ENCODE measurements at regions not wholly inside any gene's neighbourhood (a gene's known extent, or its start where the extent isn't known, plus 50 kb on each side); places are given as distances from the start of the nearest gene placed in this dataset.
"Not testable (repeated sequence)": the region's sequence is repeated elsewhere in the genome, so short reads cannot be mapped to it uniquely, and the experiment has no call there.

DNA sequence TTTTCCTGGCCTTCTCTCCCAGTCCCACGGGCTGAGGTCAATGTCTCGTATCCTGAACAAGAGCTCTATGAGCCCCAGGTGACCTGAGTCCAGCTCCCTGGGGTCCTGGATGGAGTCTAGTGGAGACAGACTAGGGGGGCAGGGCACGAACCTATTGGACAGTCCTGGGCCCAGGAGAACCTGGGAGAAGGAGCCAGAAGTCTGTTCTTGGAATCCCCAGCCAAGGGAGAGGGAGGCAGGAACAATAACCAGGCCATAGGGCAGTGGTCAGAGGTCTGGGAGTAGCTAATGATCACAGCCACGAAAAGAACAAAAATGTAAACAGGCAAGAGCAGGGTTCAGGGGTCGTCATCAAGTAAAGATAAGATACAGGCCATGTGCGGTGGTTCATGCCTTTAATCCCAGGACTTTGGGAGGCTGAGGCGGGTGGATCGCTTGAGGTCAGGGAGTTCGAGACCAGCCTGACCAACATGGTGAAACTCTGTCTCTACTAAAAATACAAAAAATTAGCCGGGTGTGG, 60.8 kb downstream of the COPRS start:
- no peaks in the 10 kb centered on the region for H3K9me3 ChIP-seq (ENCODE audit: insufficient read depth, low read depth, low read length)
- no CpG with 5 or more reads among the region's 10 CpGs for WGBS (ENCODE audit: extremely low coverage, insufficient coverage, insufficient read length)
- H2AFZ ChIP-seq (ENCODE audit: insufficient read depth, low read length, poor library complexity): no peak overlapping the region

GRCh38 chr17:31795941-31796340, 63.1 kb downstream of the COPRS start:
- not testable (repeated sequence) for H3K18ac ChIP-seq (ENCODE audit: low read length); H4K91ac ChIP-seq (ENCODE audit: low read depth, low read length); H2AK5ac ChIP-seq (ENCODE audit: low read length); H2AFZ ChIP-seq (ENCODE audit: insufficient read depth, low read length, poor library complexity); H4K8ac ChIP-seq (ENCODE audit: low read depth, low read length); DNase-seq; H3K4ac ChIP-seq (ENCODE audit: low read depth, low read length); H3K9me3 ChIP-seq (ENCODE audit: insufficient read depth, low read depth, low read length); H3K4me2 ChIP-seq (ENCODE audit: low read length); H2BK120ac ChIP-seq (ENCODE audit: insufficient read depth, low read length, poor library complexity); H3K36me3 ChIP-seq (ENCODE audit: control insufficient read depth in 1 of 2, insufficient read depth in 2 of 2, low read length in 2 of 2); H3K23ac ChIP-seq (ENCODE audit: low read length); H3K79me2 ChIP-seq (ENCODE audit: control insufficient read depth, insufficient read depth, low read length, poor library complexity); H2BK12ac ChIP-seq (ENCODE audit: low read length); H3K14ac ChIP-seq (ENCODE audit: low read length); H2BK5ac ChIP-seq (ENCODE audit: low read depth, low read length, poor library complexity); H3K79me1 ChIP-seq (ENCODE audit: low read length); H3K27me3 ChIP-seq (ENCODE audit: insufficient read depth, low read length); H4K12ac ChIP-seq (ENCODE audit: low read depth, low read length); H3K9ac ChIP-seq (ENCODE audit: low read length); H3K27ac ChIP-seq (ENCODE audit: low read depth, low read length); H3K4me3 ChIP-seq (ENCODE audit: low read depth, low read length)
- H3K4me1 ChIP-seq (ENCODE audit: control insufficient read depth in 1 of 2, insufficient read depth in 2 of 2, low read length in 2 of 2): peaks cover 4 to 12% of the 10 kb centered on the region in 2 experiments
- WGBS (ENCODE audit: extremely low coverage, insufficient coverage, insufficient read length): no CpG with 5 or more reads among the region's 7 CpGs

More for the DNA sequence above, 60.8 kb downstream of the COPRS start:
- Histone ChIP-seq H2BK120ac (ENCODE audit: insufficient read depth, low read length, poor library complexity) (no peak overlapping the region), H2BK5ac (ENCODE audit: low read depth, low read length, poor library complexity) (no peak overlapping the region), H3K18ac (ENCODE audit: low read length) (no peak overlapping the region), H3K27me3 (ENCODE audit: insufficient read depth, low read length) (no peaks in the 10 kb centered on the region), H3K4ac (ENCODE audit: low read depth, low read length) (no peak overlapping the region), H3K27ac (ENCODE audit: low read depth, low read length) (no peak overlapping the region), H3K79me1 (ENCODE audit: low read length) (no peaks in the 10 kb centered on the region), H3K23ac (ENCODE audit: low read length) (no peak overlapping the region), H3K4me2 (ENCODE audit: low read length) (no peak overlapping the region), H3K4me3 (ENCODE audit: low read depth, low read length) (no peak overlapping the region), H2BK12ac (ENCODE audit: low read length) (no peak overlapping the region), H3K4me1 (ENCODE audit: control insufficient read depth in 1 of 2, insufficient read depth in 2 of 2, low read length in 2 of 2) (peaks cover 4 to 12% of the 10 kb centered on the region in 2 experiments), H3K36me3 (ENCODE audit: control insufficient read depth in 1 of 2, insufficient read depth in 2 of 2, low read length in 2 of 2) (no peaks in the 10 kb centered on the region), H4K12ac (ENCODE audit: low read depth, low read length) (no peak overlapping the region), H3K14ac (ENCODE audit: low read length) (no peak overlapping the region), H4K8ac (ENCODE audit: low read depth, low read length) (no peak overlapping the region), H3K79me2 (ENCODE audit: control insufficient read depth, insufficient read depth, low read length, poor library complexity) (no peaks in the 10 kb centered on the region), H2AK5ac (ENCODE audit: low read length) (no peak overlapping the region), H4K91ac (ENCODE audit: low read depth, low read length) (no peak overlapping the region), H3K9ac (ENCODE audit: low read length) (no peak overlapping the region)
- no peak for DNase-seq

DNA sequence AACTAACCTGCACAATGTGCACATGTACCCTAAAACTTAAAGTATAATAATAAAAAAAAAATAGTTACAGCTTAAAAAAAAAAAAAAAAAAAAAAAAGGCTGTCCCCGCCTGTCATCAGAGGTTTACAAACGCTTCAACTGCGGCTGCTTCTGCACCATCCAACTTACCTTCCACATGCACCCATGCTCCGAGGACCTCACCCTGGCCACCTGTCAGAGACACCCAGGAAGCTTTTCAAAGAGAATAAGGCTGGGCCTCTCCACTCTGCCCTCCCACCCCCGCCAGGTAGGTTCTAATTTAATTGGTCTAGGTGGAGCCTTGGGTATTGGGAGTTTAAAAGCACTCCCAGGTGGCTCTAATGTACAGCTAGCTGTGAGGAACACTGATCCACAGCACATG, 64.9 kb downstream of the COPRS start:
- WGBS (ENCODE audit: extremely low coverage, insufficient coverage, insufficient read length): no CpG with 5 or more reads among the region's 5 CpGs
- H3K79me1 ChIP-seq (ENCODE audit: low read length): no peaks in the 10 kb centered on the region
- H4K8ac ChIP-seq (ENCODE audit: low read depth, low read length): no peak overlapping the region
- H4K12ac ChIP-seq (ENCODE audit: low read depth, low read length): no peak overlapping the region
- H3K4me2 ChIP-seq (ENCODE audit: low read length): no peak overlapping the region
- H2BK5ac ChIP-seq (ENCODE audit: low read depth, low read length, poor library complexity): no peak overlapping the region
- H2BK12ac ChIP-seq (ENCODE audit: low read length): no peak overlapping the region
- no peaks in the 10 kb centered on the region for H3K36me3 ChIP-seq (ENCODE audit: control insufficient read depth in 1 of 2, insufficient read depth in 2 of 2, low read length in 2 of 2)
- H3K9me3 ChIP-seq (ENCODE audit: insufficient read depth, low read depth, low read length): no peaks in the 10 kb centered on the region
- no peak overlapping the region for H3K18ac ChIP-seq (ENCODE audit: low read length)
- H2BK120ac ChIP-seq (ENCODE audit: insufficient read depth, low read length, poor library complexity): no peak overlapping the region
- no peak overlapping the region for H3K4ac ChIP-seq (ENCODE audit: low read depth, low read length)
- DNase-seq: no peak
- no peak overlapping the region for H3K14ac ChIP-seq (ENCODE audit: low read length)
- H3K79me2 ChIP-seq (ENCODE audit: control insufficient read depth, insufficient read depth, low read length, poor library complexity): no peaks in the 10 kb centered on the region
- no peak overlapping the region for H3K4me3 ChIP-seq (ENCODE audit: low read depth, low read length)
- peaks cover 4 to 12% of the 10 kb centered on the region in 2 experiments for H3K4me1 ChIP-seq (ENCODE audit: control insufficient read depth in 1 of 2, insufficient read depth in 2 of 2, low read length in 2 of 2)
- H3K27me3 ChIP-seq (ENCODE audit: insufficient read depth, low read length): no peaks in the 10 kb centered on the region
- H3K27ac ChIP-seq (ENCODE audit: low read depth, low read length): no peak overlapping the region
- H3K23ac ChIP-seq (ENCODE audit: low read length): no peak overlapping the region
- H3K9ac ChIP-seq (ENCODE audit: low read length): no peak overlapping the region
- H2AFZ ChIP-seq (ENCODE audit: insufficient read depth, low read length, poor library complexity): no peak overlapping the region
- H2AK5ac ChIP-seq (ENCODE audit: low read length): no peak overlapping the region
- H4K91ac ChIP-seq (ENCODE audit: low read depth, low read length): no peak overlapping the region

DNA sequence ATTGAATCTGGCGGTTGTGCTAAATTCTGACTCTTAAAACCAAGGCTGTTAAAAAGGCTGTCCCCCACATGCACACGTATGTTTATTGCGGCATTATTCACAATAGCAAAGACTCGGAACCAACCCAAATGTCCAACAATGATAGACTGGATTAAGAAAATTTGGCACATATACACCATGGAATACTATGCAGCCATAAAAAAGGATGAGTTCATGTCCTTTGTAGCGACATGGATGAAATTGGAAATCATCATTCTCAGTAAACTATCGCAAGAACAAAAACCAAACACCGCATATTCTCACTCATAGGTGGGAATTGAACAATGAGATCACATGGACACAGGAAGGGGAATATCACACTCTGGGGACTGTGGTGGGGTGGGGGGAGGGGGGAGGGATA, 65.4 kb downstream of the COPRS start:
- not testable (repeated sequence) for H3K27me3 ChIP-seq (ENCODE audit: insufficient read depth, low read length); H3K79me1 ChIP-seq (ENCODE audit: low read length); H3K9me3 ChIP-seq (ENCODE audit: insufficient read depth, low read depth, low read length); H3K4me2 ChIP-seq (ENCODE audit: low read length); H4K8ac ChIP-seq (ENCODE audit: low read depth, low read length); H3K4ac ChIP-seq (ENCODE audit: low read depth, low read length); H3K79me2 ChIP-seq (ENCODE audit: control insufficient read depth, insufficient read depth, low read length, poor library complexity); H3K36me3 ChIP-seq (ENCODE audit: control insufficient read depth in 1 of 2, insufficient read depth in 2 of 2, low read length in 2 of 2); H4K91ac ChIP-seq (ENCODE audit: low read depth, low read length); DNase-seq; H2AK5ac ChIP-seq (ENCODE audit: low read length); H2AFZ ChIP-seq (ENCODE audit: insufficient read depth, low read length, poor library complexity); H2BK120ac ChIP-seq (ENCODE audit: insufficient read depth, low read length, poor library complexity); H3K4me3 ChIP-seq (ENCODE audit: low read depth, low read length); H3K18ac ChIP-seq (ENCODE audit: low read length); H3K14ac ChIP-seq (ENCODE audit: low read length); H3K23ac ChIP-seq (ENCODE audit: low read length); H3K9ac ChIP-seq (ENCODE audit: low read length); H2BK5ac ChIP-seq (ENCODE audit: low read depth, low read length, poor library complexity); H4K12ac ChIP-seq (ENCODE audit: low read depth, low read length); H3K27ac ChIP-seq (ENCODE audit: low read depth, low read length); H2BK12ac ChIP-seq (ENCODE audit: low read length)
- peaks cover 4 to 12% of the 10 kb centered on the region in 2 experiments for H3K4me1 ChIP-seq (ENCODE audit: control insufficient read depth in 1 of 2, insufficient read depth in 2 of 2, low read length in 2 of 2)
- WGBS (ENCODE audit: extremely low coverage, insufficient coverage, insufficient read length): no CpG with 5 or more reads among the region's 7 CpGs

Data from trophoblast cell (in vitro differentiated cells and primary cell).